Uterus (tissue), 3 donors: ENCODE measurements at regions not wholly inside any gene's neighbourhood (a gene's known extent, or its start where the extent isn't known, plus 50 kb on each side); places are given as distances from the start of the nearest gene placed in this dataset.

Experiments used
- DNase-seq, 2 donors: peaks; one replicate each; pipeline ENCODE4 v3.0.0-alpha.2; 2019 to 2020
- H3K27ac ChIP-seq, 2 donors: fragments of 200-600 bp; sonication (generic); 1 replicate in 1 of 2; 2 replicates in 1 of 2; pipeline ENCODE4 v1.5.1; 2016 to 2018
- H3K27me3 ChIP-seq, 2 donors: fragments of 200-600 bp; sonication (generic); one replicate each; pipeline ENCODE4 v1.5.1; 2018 to 2019; ENCODE audit warnings: control low read depth in 1 of 2
- H3K36me3 ChIP-seq, 2 donors: fragments of 200-600 bp; sonication (generic); one replicate each; pipeline ENCODE4 v1.5.1; 2019; ENCODE audit warnings: control low read depth in 1 of 2
- H3K4me1 ChIP-seq, 2 donors: fragments of 200-600 bp; sonication (generic); one replicate each; pipeline ENCODE4 v1.5.1; 2018 to 2019; ENCODE audit warnings: control low read depth in 1 of 2
- H3K4me3 ChIP-seq, 2 donors: fragments of 200-600 bp; sonication (generic); 1 replicate in 1 of 2; 2 replicates in 1 of 2; pipeline ENCODE4 v1.5.1; 2018 to 2019; ENCODE audit warnings: mild to moderate bottlenecking in 1 of 2
- H3K9me3 ChIP-seq, 2 donors: fragments of 200-600 bp; sonication (generic); one replicate each; pipeline ENCODE4 v1.5.1; 2019; ENCODE audit warnings: control low read depth in 1 of 2
- CTCF ChIP-seq, 4 experiments: fragments of 200-600 bp in 2 of 4; fragments of 450-650 bp in 2 of 4; sonication (generic) in 2 of 4; IDR thresholded peaks; one replicate each; pipeline ENCODE4 v1.5.1; 2016 to 2019; ENCODE audit warnings: antibody characterized with exemption in 4 of 4, mild to moderate bottlenecking in 2 of 4, moderate library complexity in 1 of 4
- POLR2A ChIP-seq, 2 donors: fragments of 450-650 bp; IDR thresholded peaks; one replicate each; pipeline ENCODE4 v1.6.1; 2016; ENCODE audit warnings: antibody characterized with exemption in 2 of 2, mild to moderate bottlenecking in 1 of 2, moderate library complexity in 1 of 2
- intact Hi-C: fragments of 100-400 bp; cut with DNase I; formaldehyde crosslinking; loops from one replicate; pipeline ENCODE4 v1.15.1; 2023; ENCODE audit warnings: low total_unique reads
- donor health status: DM: yes; HTN: yes; CAD: no.

DNA sequence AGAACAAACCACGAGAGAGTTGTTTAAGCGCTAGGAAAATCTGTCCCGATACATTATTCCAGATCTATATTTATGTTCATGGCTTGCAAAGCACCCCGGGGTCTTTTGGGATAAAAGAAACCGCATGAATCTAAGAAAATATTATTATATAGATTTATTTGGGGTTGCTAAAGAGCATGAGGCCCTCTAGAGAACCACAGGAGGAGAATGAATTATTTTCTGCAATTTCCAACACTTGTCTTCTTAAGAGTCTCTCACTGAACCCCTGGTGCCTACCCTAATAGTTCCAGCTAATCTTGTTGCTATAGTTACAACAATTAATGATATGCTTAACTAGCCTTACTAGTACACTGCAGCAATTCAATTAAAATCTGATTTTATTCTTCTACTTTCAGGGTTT is 79.6 kb downstream of the ARRDC4 start:
- Histone ChIP-seq H3K27me3 (no peaks in the 10 kb centered on the region), H3K36me3 (no peaks in the 10 kb centered on the region), H3K4me1 (no peaks in the 10 kb centered on the region), H3K27ac (no peak overlapping the region), H3K4me3 (no peak overlapping the region), H3K9me3 (no peaks in the 10 kb centered on the region)
- no peak for TF ChIP-seq POLR2A (IDR thresholded peaks at IDR 0.05)
- no peak for TF ChIP-seq CTCF (IDR thresholded peaks at IDR 0.05)
- intact Hi-C loops: no loop called here
- no peak for DNase-seq

DNA sequence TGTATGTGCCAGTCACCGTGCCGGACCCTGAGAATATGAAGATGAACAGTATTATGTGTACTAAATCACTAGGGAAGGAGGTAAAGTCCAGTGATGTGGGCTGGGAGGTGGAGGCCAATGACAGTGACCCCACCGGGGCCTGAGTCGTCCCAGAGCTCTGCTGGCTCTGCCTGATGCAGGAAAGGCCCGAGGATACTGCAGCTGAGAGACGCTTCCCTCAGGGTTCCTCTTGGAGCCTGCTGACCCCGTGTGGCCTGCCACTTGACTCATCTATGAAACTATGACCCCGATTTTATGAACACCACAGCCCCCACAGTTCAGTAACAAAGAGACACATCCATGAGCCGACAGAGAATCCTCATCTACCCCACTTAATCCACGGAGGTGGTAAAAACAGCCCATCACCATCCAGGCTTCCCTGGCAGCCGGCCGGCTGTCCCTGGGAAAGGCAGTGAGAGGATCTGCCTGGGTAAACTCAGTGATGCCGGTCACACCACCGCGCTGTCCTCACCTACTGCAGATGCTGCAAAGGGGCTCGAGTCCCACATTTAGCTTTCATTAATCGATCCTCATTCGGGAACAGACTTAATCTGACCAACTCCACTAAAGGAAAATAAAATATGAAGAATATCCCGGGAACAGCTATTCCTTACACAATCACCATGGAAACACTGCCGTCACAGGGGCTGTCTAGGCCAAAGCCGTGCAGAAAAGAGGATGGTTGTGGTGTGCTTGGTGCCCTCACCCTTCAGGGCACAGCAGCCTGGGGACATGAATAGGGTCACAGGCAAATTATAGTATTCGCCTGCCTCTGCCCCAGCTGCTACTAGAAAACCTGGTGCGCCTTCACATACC is 82.9 kb downstream of the ARRDC4 start:
- DNase-seq: no peak
- TF ChIP-seq CTCF (IDR thresholded peaks at IDR 0.05) (no peak), POLR2A (IDR thresholded peaks at IDR 0.05) (no peak)

DNA sequence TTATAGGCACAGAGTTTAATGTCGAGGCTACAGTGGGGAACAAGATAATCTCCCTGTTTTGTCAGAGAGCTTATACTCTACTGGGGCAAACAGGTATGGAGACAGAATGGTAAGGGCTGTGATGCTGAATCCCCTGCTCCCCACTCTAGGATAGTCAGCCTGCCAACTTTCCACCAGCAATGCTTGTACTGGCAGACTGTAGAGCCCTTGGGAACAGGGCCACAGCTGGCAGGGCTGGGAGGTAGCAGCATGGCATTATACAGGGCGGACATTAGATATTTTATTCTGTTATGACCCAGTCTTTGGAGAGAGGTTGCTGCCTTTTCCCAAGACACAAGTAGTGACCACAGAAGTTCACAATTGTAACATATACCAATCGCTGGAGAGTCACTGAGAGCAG is 91.2 kb downstream of the ARRDC4 start:
- DNase-seq: no peak
- Histone ChIP-seq H3K4me3 (no peak overlapping the region), H3K9me3 (peaks cover 0 to 3% of the 10 kb centered on the region in 2 donors), H3K27me3 (no peaks in the 10 kb centered on the region), H3K36me3 (no peaks in the 10 kb centered on the region), H3K4me1 (no peaks in the 10 kb centered on the region), H3K27ac (no peak overlapping the region)
- no peak for TF ChIP-seq POLR2A (IDR thresholded peaks at IDR 0.05)
- TF ChIP-seq CTCF (IDR thresholded peaks at IDR 0.05): no peak
- intact Hi-C loops: no loop called here

More for the DNA sequence above, 82.9 kb downstream of the ARRDC4 start:
- H3K4me3 ChIP-seq: no peak overlapping the region
- H3K4me1 ChIP-seq: no peaks in the 10 kb centered on the region
- H3K9me3 ChIP-seq: no peaks in the 10 kb centered on the region
- no peaks in the 10 kb centered on the region for H3K27me3 ChIP-seq
- no peaks in the 10 kb centered on the region for H3K36me3 ChIP-seq
- intact Hi-C loops: no loop called here
- no peak overlapping the region for H3K27ac ChIP-seq

DNA sequence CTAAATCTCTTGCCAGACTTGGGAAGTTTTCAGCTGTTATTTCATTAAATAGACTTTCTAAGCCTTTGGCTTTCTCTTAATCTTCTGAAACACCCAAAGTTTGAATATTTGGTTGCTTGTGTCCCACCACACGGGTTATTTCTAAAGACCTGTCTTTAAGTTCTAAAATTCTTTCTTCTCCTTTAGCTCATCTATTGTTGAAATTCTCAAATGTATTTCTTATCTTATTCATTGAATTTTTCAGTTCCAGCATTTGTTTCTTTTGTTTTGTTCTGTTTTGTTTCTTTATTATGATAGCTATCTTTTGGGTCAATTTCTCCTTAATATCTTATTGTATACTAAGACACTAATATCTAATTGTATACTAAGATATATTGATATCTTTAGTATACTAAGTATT is 97.0 kb downstream of the ARRDC4 start:
- H3K27ac ChIP-seq: no peak overlapping the region
- H3K4me3 ChIP-seq: no peak overlapping the region
- no peaks in the 10 kb centered on the region for H3K4me1 ChIP-seq
- no peaks in the 10 kb centered on the region for H3K36me3 ChIP-seq
- peaks cover 0 to 14% of the 10 kb centered on the region in 2 donors for H3K9me3 ChIP-seq
- no peak for TF ChIP-seq POLR2A (IDR thresholded peaks at IDR 0.05)
- TF ChIP-seq CTCF (IDR thresholded peaks at IDR 0.05): no peak
- intact Hi-C loops: no loop called here
- no peak for DNase-seq
- no peaks in the 10 kb centered on the region for H3K27me3 ChIP-seq

- Histone ChIP-seq H3K27ac (no peak overlapping the region), H3K4me3 (no peak overlapping the region), H3K36me3 (no peaks in the 10 kb centered on the region), H3K9me3 (peaks cover 0 to 5% of the 10 kb centered on the region in 2 donors), H3K27me3 (no peaks in the 10 kb centered on the region), H3K4me1 (no peaks in the 10 kb centered on the region)
- DNase-seq: no peak
- intact Hi-C loops: no loop called here
- TF ChIP-seq POLR2A (IDR thresholded peaks at IDR 0.05) (no peak), CTCF (IDR thresholded peaks at IDR 0.05) (no peak)
Observed at GRCh38 chr15:98062869-98063268, 102.4 kb downstream of the ARRDC4 start.
